Bone marrow (tissue), 2 donors: ENCODE measurements at regions not wholly inside any gene's neighbourhood (a gene's known extent, or its start where the extent isn't known, plus 50 kb on each side); places are given as distances from the start of the nearest gene placed in this dataset.

Experiments
- DNase-seq, 2 donors: peaks; one replicate each; lab custom pipeline; 2025; lab: John Stamatoyannopoulos, UW

DNA sequence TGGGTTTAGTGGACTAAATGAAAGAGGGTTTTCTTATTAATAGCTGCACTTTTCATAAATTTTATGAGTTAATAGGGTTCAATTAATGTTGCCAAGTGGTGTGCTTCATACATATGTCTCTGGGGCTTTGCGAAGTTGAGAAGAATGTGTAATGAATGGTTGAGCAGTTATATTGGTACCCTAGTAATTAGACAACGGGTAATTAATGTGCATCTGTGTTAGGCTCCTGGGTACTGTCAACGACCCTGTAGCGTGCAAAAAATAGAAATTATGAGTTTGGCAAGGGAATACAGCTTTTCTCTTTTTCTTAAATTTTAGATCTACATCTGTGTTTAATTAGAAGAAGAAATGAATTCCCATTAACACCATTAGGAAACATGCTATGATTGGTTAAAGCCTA lies 1027.7 kb downstream of the ARAP2 start:
- no peak for DNase-seq

DNA sequence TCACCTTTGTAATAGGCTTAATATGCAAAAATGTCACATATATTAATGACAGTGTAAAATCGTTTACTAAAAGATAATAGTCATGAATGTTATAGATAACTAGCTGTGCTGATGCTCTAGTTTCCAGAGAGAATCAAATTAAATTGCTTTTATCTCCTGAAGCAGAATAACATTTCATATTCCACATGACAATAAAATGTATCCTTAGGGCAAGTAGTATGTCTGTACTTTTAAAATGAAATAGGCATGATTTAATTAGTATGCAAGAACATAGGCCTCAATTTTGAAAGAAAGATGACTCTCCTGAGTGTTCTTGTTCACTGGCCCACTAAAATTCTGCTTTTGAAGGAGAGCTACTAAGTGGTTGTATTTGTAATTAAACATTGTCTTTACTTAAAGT lies 1027.0 kb downstream of the ARAP2 start:
- no peak for DNase-seq

DNA sequence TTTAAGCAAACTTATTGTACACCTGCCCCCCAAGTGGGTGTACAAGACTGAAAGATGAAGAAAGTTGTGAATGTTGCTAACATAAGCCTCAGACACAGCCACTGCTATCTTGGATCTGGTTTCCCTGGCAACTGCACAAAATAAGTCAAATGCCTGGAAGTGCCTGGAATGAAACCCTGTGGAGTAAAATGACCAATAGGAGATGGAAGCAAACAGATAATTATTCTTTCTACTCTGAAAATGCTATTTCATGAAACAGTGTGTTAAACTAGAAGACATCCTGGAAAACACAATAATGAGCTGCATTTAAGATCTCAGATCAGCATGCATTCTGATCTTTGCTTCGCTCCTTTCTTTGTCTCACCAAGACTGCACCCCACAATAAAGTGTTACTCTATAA lies 1016.0 kb downstream of the ARAP2 start:
- no peak for DNase-seq

DNA sequence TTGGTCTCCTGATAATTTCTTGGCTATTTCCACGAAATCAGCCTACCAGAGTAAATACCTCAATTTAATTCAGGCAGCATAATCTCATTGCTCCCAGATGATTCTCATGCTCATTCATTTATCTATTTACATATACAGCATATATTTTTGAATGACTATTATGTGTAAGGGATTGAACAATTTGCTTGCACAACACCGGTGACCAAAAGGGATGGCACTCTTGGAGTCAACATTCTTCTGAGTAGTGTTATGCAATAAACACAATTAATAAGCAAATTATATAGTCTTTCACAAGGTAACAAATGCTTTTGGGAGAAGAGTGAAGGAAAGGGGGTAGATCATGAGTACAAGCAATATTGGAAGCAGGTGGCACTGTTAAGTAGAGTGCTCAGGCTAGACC lies 1015.3 kb downstream of the ARAP2 start:
- DNase-seq: no peak

DNA sequence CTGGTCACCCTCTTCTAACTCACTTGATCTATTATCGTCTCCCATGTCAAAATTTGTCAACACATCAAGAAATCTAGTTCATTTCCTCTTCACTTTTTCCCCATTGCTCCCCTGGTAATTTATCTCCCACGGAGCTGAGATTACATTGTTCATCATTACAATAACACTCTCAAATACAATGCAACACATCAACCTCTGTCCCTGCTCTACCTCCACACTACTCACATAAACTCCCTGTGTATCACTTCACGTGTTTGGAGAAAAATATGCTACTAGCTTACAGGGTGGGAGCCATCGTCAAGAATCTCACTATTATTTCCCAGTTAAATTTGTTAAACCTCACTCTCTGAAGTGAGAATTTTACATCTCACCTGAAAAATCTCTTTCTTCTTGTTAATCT lies 1006.4 kb downstream of the ARAP2 start:
- no peak for DNase-seq

DNA sequence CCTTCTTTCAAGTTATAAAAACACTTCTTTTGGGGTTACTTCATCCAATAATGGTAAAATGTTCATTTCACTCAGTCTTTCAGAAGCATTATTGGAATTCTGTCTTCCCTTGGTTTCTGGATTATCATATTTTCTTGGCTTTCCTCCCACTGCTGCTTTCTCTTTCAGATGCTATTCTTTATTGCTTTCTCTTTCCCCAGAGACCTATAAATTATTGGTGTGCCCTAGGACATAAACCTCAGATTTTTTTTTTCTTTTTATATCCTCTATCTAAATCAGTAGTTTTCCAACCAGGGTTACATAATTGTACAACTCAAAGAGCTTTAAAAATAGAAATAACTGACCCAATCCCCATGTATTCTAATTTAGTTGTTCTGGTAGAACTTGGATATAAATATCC lies 1005.5 kb downstream of the ARAP2 start:
- DNase-seq: no peak

DNA sequence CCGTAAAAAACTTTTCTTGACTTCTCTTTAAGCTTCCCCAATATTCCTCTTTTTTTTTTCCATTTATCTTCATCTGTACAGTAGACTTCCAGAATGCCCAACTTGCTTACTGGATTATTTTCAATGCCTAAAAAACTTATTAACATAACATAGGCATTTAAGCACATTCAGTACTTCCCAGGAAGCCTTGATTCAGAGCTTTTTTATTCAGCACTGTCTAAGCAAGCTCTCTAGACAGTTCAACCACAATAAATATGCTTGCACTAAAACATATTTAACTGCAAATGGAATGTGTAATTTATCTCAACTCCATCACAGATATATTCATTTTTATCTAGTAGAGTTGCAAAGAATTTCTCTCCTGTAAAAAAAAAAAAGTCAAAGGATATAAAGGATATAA lies 997.8 kb downstream of the ARAP2 start:
- no peak for DNase-seq

DNA sequence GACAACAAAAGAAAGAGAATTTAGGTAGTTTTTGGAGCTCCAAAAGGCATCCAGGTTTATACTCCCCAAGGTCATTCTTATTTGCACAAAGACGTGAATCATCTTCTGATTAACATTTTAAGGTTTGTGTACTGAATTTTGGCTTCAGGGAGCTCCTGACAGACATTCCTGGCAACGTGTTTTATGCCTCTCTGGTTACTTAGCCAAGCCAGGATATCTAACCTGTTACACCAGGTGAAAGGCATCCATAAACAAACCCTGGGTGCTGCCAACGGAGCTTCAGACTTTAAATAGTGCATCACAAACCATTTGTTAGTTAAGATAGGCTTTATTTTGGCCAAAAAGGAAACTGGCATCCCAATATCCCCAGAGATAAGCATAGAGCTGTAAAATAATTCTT lies 997.3 kb downstream of the ARAP2 start:
- no peak for DNase-seq

DNA sequence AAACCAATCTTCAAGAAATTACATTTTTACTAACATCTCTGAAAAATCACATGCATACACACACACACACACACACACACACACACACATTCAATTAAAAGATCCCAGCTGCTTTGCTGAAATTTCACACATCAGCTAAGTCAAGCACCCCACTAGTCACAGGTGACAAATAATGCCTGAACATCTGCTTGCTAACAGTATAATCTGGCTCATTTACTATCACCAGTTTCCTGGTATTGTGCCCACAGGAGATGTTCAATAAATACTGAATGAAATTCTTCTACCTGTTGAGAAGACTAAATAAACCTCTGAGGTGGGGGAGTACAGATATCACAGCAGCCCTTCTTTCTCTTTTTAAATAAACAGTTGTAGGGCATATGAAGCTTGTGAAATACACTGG lies 994.0 kb downstream of the ARAP2 start:
- DNase-seq: no peak

DNA sequence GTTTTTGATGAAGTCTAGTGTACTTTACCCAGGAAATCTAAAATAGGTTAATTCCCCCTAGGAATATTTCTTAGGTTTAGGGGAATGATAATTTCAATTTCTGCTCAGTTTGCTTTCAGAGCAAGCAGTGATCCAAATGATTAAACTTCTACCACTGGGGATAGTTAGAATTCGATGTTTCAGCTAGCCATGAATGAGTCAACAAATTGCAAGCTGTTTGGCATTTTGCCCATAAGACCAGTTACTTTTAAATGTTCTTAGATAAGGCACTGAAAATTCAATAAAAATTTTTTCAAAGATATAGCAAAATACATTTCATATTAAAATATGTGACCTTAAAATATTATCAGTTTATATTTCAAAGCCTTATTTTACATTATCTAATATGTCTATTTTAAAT lies 993.6 kb downstream of the ARAP2 start:
- no peak for DNase-seq

DNA sequence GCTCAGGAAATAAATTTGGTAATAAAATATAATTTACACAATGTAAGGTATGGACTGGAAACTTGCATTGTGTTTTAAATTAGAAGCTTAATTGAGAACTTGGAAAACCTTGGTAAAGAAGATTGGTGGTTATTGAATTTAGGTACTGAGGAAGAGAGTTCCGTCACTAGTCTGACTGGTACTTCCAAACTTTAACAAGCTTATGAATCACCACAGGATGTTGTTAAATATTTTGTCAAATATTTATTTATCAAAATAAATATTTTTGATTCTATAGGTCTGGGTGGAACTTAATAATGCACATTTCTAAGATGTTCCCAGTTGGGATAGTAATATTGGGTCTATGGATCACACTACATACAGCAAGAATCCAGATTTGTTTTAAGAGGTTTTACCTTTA lies 992.2 kb downstream of the ARAP2 start:
- no peak for DNase-seq

DNA sequence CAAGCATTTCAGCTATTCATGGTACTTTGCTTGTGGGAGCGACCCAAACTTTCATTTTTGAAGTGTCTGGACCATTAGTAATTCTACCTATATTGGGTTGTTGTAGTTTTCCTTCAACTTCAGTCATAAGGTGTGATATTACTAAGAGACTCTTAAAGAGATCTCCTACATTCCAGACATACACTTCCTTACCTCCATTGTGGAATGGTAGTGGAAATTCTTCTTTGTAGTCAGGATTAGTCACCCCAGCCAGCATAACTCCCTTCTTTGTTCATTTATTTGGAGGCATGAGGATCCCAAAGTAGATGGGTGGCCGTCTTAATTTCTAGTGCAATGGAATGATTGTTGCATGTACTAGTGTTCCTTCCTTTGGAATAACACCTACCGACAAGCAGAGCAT lies 991.4 kb downstream of the ARAP2 start:
- DNase-seq: no peak

DNA sequence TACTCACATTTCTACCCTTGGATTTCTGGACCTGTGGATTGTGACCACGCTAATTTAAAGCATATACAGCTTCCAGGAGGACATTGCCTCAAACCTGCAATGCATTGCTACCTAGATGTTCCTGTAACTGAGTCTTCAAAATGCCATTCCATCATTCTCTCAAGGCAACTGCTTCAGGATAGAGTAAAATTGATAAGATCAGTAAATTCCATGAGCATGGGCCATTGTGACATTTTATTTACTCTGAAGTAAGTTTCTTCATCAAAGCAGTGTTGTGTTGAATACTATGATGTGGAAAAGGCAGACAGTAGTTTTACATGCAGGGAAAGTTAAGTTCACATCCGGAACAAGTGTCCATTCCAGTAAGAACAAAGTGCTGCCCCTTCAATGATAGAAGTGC lies 991.0 kb downstream of the ARAP2 start:
- DNase-seq: no peak

DNA sequence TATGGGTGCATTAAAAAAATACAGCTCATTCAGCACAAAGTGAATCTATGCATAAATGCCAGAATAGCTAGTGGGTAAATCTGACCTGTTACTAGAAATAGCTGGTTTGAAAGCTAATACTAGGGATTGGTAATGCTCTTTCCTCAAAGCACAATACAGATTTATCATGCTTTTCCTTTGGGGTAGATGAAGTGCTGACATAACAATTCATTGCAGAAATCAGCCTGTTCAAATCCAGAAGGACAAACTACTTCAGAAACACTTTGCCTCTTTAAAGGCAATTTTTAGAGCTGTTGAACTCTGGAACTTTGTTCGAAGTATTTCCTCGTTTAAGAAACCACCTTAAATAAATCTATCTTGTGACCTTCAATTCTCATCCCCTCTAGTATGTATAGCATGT lies 957.9 kb downstream of the ARAP2 start:
- no peak for DNase-seq

DNA sequence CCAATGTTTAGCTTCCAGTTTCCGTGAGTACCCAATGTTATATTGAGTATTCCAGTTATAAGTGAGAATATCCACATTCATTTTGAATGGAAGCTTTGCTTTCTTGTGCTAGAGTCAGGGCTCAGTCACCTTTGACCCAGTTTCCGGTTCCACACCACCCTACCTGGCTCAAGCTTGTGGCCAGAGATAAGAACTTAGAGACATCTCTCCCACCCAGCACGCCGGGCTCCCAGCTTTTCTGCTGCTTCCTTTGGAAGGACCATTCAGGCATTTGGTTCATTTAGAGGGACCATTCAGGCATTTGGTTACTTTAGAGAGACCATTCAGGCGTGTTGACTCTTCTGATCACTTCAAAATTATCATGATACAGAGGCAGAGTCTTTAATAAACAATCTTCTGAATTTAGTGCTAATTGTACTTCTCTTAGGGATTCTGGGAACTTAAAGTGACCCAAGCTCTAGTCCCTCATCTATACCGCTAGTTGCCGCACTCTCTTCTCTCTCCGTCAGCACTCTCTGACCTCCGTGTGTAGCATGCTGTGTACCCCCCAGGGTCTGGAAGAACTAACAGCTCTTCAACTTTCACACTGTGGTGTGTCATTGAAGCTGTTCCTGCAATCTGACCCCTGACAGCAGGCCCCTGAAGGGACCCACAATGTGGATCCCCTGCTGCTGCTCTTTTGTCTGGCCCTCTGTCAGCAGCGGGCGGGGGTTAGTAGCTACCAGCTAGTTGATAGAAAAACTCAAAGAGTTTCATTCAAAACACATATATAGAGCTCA lies 943.1 kb downstream of the ARAP2 start:
- DNase-seq: no peak

DNA sequence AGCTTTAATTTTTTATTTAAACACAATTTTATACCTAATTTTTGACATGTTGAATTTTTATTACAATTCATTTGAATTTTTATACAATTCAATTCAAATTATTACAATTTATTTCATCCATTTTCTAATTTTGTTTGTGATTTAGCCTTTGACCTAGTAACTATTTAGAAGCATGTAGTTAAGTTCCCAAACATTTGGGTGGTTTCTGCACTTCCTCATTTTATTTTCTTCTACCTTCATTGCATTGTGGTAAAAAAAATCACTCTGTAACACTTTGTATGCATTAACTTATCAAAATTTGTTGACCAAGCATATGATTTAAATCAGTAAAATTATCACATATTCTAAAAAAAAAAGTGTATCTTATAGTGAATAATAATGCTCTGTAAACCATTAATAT lies 928.9 kb downstream of the ARAP2 start:
- no peak for DNase-seq

DNA sequence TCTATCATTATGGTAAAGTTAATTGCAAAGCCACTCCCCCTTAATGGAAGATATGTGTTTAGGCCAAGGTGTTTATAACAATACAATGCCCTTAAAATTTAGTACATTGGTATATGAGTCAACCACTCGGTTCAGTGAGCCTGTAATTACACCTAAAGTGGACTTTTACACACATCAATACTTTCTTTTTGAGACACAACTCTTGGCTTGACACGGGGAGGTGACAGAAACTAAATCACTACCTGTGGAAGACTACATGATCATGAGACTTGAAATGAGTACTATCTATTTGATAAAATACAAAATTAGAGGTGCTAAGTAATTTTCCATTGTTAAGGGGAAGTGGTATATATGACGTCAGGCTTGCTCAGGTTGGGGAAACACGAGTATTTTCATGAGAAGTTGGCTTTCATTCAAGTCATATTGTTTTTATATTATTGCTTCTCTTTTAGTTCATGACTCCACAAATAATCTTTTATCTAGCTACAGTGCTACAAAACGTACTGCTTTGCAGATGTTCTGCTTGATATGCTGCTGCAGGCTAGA lies 918.3 kb downstream of the ARAP2 start:
- DNase-seq: no peak

DNA sequence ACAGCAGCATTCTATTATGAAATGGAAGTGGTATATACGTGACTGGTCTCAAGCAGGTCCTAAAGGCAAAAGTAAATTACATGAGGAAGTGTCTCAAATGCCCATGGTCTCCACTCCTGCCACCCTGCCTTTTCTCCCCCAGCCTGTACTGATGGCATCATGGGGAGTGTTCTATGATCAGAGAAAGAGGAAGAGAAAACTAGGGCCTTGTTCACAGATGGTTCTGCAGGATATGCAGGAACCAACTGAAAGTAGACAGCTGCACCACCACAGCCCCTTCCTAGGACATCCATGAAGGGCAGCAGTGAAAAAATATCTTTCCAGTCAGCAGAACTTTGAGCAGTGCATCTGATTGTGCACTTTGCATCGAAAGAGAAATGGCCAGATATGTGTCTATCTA lies 901.5 kb downstream of the ARAP2 start:
- peak in 1 of 2 donors; percentile 89 for DNase-seq

DNA sequence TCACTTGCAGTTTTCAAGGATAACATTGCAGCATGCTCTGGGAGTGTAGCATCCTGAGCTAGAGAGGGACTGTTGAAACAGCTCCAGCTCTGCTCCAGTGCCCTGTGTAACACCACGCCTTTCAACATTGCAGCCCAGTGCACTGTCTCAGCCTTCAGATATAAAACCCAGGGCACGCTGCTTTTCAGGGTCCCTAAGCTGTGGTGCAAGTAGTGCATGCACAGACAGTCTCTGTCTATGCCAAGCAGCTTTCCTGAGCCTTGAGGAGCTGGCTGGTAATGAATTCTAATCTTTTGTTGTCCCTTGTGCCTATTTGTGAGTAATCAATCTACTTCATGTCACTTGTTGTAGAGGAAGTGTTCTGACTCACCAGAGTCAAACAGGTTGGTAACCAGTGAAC lies 897.0 kb downstream of the ARAP2 start:
- no peak for DNase-seq

DNA sequence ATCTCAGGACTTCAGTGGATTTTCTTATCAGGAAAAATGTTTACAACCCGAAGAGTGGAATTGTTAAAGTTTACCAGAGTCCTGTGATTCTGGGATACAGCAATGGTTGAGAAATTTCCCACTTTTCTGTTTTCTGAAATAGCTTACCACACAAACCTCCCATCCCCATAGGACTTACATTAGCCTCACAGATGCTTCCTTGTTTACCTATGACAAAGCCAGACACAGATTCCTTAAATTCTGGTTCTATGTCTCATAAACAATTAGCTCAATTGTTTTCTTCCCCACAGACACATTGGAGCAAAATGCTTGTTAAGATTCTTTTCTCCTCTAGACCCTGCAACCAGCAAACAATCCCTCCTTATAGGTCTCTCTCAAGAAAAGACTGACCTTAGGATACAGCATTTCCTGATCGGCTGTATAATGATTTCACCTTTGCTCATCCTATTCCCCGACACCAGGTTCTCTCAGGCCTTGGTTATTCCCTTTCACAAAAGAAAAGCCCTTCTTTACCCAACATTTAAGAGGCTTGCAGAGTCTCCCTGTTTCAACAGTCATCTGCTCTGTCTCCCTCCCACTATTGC lies 886.2 kb downstream of the ARAP2 start:
- DNase-seq: no peak

DNA sequence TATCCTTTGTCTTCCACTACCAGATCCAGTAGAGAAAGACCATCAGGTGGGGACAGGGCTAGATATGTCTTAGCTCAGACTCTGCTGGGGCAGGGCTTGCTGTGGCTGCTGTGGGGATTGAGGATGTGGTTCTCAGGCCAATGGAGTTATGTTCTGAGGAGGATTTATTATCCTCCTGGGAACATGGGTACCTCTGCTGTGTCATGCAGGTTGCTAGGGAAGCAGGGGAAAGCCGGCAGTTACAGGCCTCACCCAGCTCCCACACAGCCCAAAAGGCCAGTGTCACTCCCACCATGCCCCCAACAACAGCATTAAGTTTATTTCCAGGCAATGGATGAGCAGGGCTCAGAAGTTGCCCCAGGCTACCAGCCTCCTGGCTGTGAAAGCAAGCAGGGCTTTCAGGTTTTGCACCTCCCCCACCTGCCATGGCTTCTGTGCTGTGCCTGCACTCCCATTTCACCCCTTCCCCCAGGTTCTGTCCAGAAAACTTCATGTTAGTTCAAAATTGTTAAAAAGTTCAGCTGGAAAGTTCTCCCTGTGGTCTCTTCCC lies 879.9 kb downstream of the ARAP2 start:
- no peak for DNase-seq

DNA sequence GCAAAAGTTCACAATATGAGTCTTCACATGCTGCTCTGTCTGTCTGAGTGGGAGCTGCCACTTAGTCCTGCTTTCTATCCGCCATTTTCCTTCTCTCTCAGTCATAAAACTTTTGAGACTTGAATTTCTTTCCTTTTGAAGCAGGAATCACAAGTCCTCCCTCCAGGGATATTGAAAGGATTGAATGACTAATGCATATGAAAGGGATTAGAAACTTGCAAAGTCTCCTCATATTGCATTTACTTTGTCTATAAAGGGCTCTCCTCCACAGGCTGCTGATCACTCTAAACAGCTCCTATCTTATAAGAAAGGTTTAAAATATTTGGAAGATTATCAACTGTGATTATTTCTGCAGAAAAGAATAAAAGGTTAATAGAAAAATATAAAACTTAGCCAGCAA lies 879.1 kb downstream of the ARAP2 start:
- no peak for DNase-seq

DNA sequence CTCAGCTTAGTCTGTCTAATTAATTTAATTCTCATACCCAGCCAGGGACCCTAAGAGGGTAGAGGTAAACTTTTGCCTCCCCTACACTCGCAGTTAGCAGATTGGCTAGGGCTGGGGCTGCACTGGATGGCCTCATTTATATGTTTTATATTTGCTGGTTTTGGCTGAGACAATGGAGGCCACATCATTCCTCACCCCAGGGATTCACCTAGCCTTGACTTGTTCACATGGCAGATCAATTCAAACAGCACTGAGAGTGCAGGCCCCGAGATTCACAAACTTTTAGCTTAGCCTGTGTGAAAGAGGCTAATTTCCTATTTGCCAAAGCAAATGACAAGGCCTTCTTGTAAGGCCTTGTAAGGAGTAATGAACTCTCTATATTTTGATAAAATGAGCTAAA lies 844.4 kb downstream of the ARAP2 start:
- no peak for DNase-seq

DNA sequence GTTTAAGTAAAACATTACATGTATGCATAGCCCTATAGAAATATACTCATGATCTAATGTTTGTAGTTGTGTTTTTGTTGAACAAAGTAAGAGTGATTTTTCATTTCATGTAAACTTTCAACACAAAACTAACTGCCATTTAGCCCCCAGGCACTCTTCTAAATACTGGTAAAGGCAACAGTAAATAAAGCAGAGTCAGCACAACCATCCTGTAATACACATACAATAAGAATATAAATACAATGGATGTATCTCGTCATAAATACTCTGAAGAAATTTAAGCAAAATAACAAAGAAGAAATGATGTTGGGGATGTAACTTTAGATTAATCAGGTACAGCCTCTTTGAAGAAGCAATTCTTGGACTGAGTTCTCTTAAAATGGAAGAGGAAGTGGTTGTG lies 821.2 kb downstream of the ARAP2 start:
- DNase-seq: no peak
